ENCODE measurements at regions not wholly inside any gene's neighbourhood (a gene's known extent, or its start where the extent isn't known, plus 50 kb on each side); places are given as distances from the start of the nearest gene placed in this dataset.

DNA sequence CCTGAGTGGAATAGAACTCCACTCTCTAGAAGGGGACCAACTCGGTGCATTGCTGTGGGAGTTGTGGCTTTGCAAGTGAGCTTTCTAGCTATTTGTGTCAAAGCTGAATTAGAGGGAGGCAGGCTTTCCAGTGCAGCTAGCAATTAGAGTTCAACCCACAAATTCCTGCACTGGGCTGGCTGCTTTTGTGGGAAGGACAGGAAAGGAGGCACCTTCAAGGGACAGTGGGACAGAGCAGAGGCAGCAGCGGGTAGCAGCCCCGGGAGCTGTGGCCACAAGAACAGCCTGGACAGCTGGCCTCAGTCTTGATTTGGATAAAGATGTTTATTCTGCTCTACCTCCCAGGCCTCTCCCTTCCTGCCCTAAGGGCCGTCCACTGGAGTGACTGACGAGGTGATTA lies 83.7 kb upstream of the SLIT3 start:
- no peak for TF ChIP-seq CTCF (IDR thresholded peaks at IDR 0.05; ENCODE audit: extremely low read depth in 1 of 2, insufficient read depth in 1 of 2, low read depth in 1 of 2, low read length in 2 of 2)
- no peak for TF ChIP-seq EZH2 (IDR thresholded peaks at IDR 0.05; ENCODE audit: borderline replicate concordance, low read depth, low read length, severe bottlenecking)
- TF ChIP-seq POLR2A (IDR thresholded peaks at IDR 0.05; ENCODE audit: low read depth, low read length): no peak
- TF ChIP-seq JUN (IDR thresholded peaks at IDR 0.05; ENCODE audit: borderline replicate concordance, insufficient read depth, insufficient read length, low read depth): no peak
- no peak for TF ChIP-seq MAX (IDR thresholded peaks at IDR 0.05; ENCODE audit: insufficient read depth, insufficient read length)

Data from endothelial cell of umbilical vein (primary cell).